HCT116 (cell line): ENCODE measurements at regions not wholly inside any gene's neighbourhood (a gene's known extent, or its start where the extent isn't known, plus 50 kb on each side); places are given as distances from the start of the nearest gene placed in this dataset.

Source experiments
- ATAC-seq: fragments of 200-7000 bp; cut with Tn5 transposase; 2 replicates; pipeline ENCODE4 v1.9.1; 2020; ENCODE audit warnings: mild to moderate bottlenecking, moderate library complexity
- BruUV-seq: library from RNA; stranded (reverse); fragments of 400-500 nt; replicated peaks from 2 replicates; lab custom pipeline; 2021; lab: Mats Ljungman, UMichigan
- CTCF ChIA-PET: fragments of 300-600 bp; sonication (Branson Sonifier 250); formaldehyde crosslinking; loops from one replicate; lab custom pipeline; 2021; ENCODE audit warnings: antibody characterized with exemption; lab: Charles Lee
- POLR2A ChIA-PET: fragments of 300-600, 350-600 bp; sonication (Branson Sonifier 250); formaldehyde crosslinking; loops from one replicate; lab custom pipeline; 2021; ENCODE audit warnings: antibody characterized with exemption; lab: Charles Lee
- RAD21 ChIA-PET, 2 experiments: fragments of 300-600 bp; sonication (Branson Sonifier 250); formaldehyde crosslinking; loops; one replicate each; lab custom pipeline; 2023; ENCODE audit warnings: low total read pairs in 2 of 2; ENCODE audit not compliant: uncharacterized antibody in 2 of 2, unreplicated experiment in 2 of 2, low non-redundant PET in 1 of 2; lab: Charles Lee
- DNase-seq: peaks from one replicate; pipeline ENCODE4 v3.0.0-alpha.2; 2010; ENCODE audit warnings: low read depth, low spot score
- H2AFZ ChIP-seq: fragments of 200-600 bp; shearing (Covaris generic), sonication (generic); 2 replicates; pipeline ENCODE4 v1.6.1; 2017; ENCODE audit warnings: low read depth, mixed run types, mixed read lengths, antibody characterized with exemption, low read length; ENCODE audit not compliant: poor library complexity, severe bottlenecking
- H3K27ac ChIP-seq: 2 replicates; pipeline ENCODE4 v1.5.1; 2012; ENCODE audit warnings: low read depth, low read length
- H3K27me3 ChIP-seq: fragments of 200-600 bp; sonication (generic); 2 replicates; pipeline ENCODE4 v1.6.1; 2016; ENCODE audit warnings: mixed run types, low read length, mixed read lengths; ENCODE audit not compliant: insufficient read depth
- H3K36me3 ChIP-seq, 2 experiments: fragments of 200-500 bp in 1 of 2; fragments of 200-600 bp in 1 of 2; sonication (Bioruptor generic) in 1 of 2; sonication (generic) in 1 of 2; 2 replicates each; pipeline versions ENCODE4 v1.5.1 to v1.6.1; 2014 to 2016; ENCODE audit warnings: low read length in 2 of 2, inconsistent platforms in 1 of 2, mixed read lengths in 1 of 2, mixed run types in 1 of 2; ENCODE audit not compliant: insufficient read depth in 2 of 2, control insufficient read depth in 1 of 2
- H3K4me1 ChIP-seq, 2 experiments: fragments of 200-600 bp in 1 of 2; sonication (generic) in 1 of 2; 2 replicates each; pipeline versions ENCODE4 v1.5.1 to v1.6.1; 2012 to 2017; ENCODE audit warnings: low read length in 2 of 2, inconsistent platforms in 1 of 2, mild to moderate bottlenecking in 1 of 2, mixed read lengths in 1 of 2, mixed run types in 1 of 2, moderate library complexity in 1 of 2; ENCODE audit not compliant: insufficient read depth in 2 of 2, control insufficient read depth in 1 of 2
- H3K4me2 ChIP-seq: fragments of 200-600 bp; sonication (generic); 2 replicates; pipeline ENCODE4 v1.6.1; 2017; ENCODE audit warnings: mixed run types, low read length, mixed read lengths
- H3K4me3 ChIP-seq, 2 experiments: fragments of 200-600 bp in 1 of 2; sonication (generic) in 1 of 2; replicated peaks in 1 of 2; 2 replicates each; pipeline ENCODE4 v1.5.1; 2011 to 2016; ENCODE audit warnings: low read length in 2 of 2, control low read depth in 1 of 2, low read depth in 1 of 2, mild to moderate bottlenecking in 1 of 2, mixed read lengths in 1 of 2, mixed run types in 1 of 2
- H3K79me2 ChIP-seq: fragments of 200-600 bp; sonication (generic); 2 replicates; pipeline ENCODE4 v1.6.1; 2017; ENCODE audit warnings: mild to moderate bottlenecking, mixed run types, low read length, moderate library complexity, mixed read lengths; ENCODE audit not compliant: insufficient read depth
- H3K9ac ChIP-seq: fragments of 200-600 bp; sonication (generic); 2 replicates; pipeline ENCODE4 v1.6.1; 2016; ENCODE audit warnings: low read length, mixed read lengths
- H3K9me2 ChIP-seq: fragments of 200-600 bp; sonication (generic), shearing (Covaris generic); 2 replicates; pipeline ENCODE4 v1.6.1; 2017; ENCODE audit warnings: mixed run types, mild to moderate bottlenecking, moderate library complexity; ENCODE audit not compliant: insufficient read depth
- H3K9me3 ChIP-seq, 2 experiments: fragments of 200-500 bp in 1 of 2; fragments of 200-600 bp in 1 of 2; sonication (Bioruptor generic) in 1 of 2; sonication (generic) in 1 of 2; 2 replicates each; pipeline ENCODE4 v1.6.1; 2014 to 2017; ENCODE audit warnings: low read length in 2 of 2, mixed read lengths in 2 of 2, inconsistent platforms in 1 of 2, low read depth in 1 of 2, mild to moderate bottlenecking in 1 of 2, mixed run types in 1 of 2, moderate library complexity in 1 of 2; ENCODE audit not compliant: control insufficient read depth in 1 of 2, insufficient read depth in 1 of 2
- H4K20me1 ChIP-seq: fragments of 200-600 bp; sonication (generic), shearing (Covaris generic); 2 replicates; pipeline ENCODE4 v1.6.1; 2017; ENCODE audit warnings: mixed run types, mild to moderate bottlenecking, moderate library complexity; ENCODE audit not compliant: insufficient read depth
- CBX3 ChIP-seq: IDR thresholded peaks from 2 replicates; pipeline ENCODE4 v1.6.1; 2012; ENCODE audit warnings: low read depth
- EGR1 ChIP-seq: IDR thresholded peaks from 2 replicates; pipeline ENCODE4 v1.6.1; 2012; ENCODE audit warnings: low read depth
- ELF1 ChIP-seq: IDR thresholded peaks from 2 replicates; pipeline ENCODE4 v1.6.1; 2012; ENCODE audit warnings: low read depth, borderline replicate concordance
- EZH2 ChIP-seq: fragments of 200-600 bp; sonication (generic); IDR thresholded peaks from 2 replicates; pipeline ENCODE4 v1.6.1; 2017; ENCODE audit warnings: antibody characterized with exemption, mixed run types
- EZH2phosphoT487 ChIP-seq: fragments of 200-600 bp; IDR thresholded peaks from 2 replicates; pipeline ENCODE4 v1.6.1; 2018; ENCODE audit warnings: antibody characterized with exemption, borderline replicate concordance
- FOSL1 ChIP-seq: IDR thresholded peaks from 2 replicates; pipeline ENCODE4 v1.6.1; 2012; ENCODE audit warnings: low read depth
- JUND ChIP-seq: IDR thresholded peaks from 2 replicates; pipeline ENCODE4 v1.6.1; 2012
- POLR2AphosphoS5 ChIP-seq: IDR thresholded peaks from 2 replicates; pipeline ENCODE4 v1.6.1; 2011; ENCODE audit warnings: mild to moderate bottlenecking, low read depth, low read length, moderate library complexity
- RAD21 ChIP-seq: IDR thresholded peaks from 2 replicates; pipeline ENCODE4 v1.6.1; 2012; ENCODE audit warnings: low read depth, mild to moderate bottlenecking
- SIN3A ChIP-seq: IDR thresholded peaks from 2 replicates; pipeline ENCODE4 v1.6.1; 2012; ENCODE audit warnings: low read depth
- SP1 ChIP-seq: IDR thresholded peaks from 2 replicates; pipeline ENCODE4 v1.6.1; 2012; ENCODE audit warnings: low read depth
- SRF ChIP-seq: IDR thresholded peaks from 2 replicates; pipeline ENCODE4 v1.6.1; 2012; ENCODE audit warnings: low read depth
- TCF7L2 ChIP-seq: IDR thresholded peaks from 2 replicates; pipeline ENCODE4 v1.7.0; 2011; ENCODE audit warnings: borderline replicate concordance, inconsistent platforms; ENCODE audit not compliant: insufficient read depth, insufficient read length; ENCODE audit errors: extremely low read depth
- YY1 ChIP-seq: IDR thresholded peaks from 2 replicates; pipeline ENCODE4 v1.6.1; 2011; ENCODE audit warnings: low read length, low read depth, moderate library complexity, mild to moderate bottlenecking; ENCODE audit not compliant: insufficient replicate concordance; ENCODE audit errors: extremely low read depth
- ZNF274 ChIP-seq: fragments of 200-500 bp; sonication (Bioruptor generic); IDR thresholded peaks from 2 replicates; pipeline ENCODE4 v1.6.1; 2014; ENCODE audit warnings: mild to moderate bottlenecking, low read depth, low read length, inconsistent platforms
- intact Hi-C: fragments of 100-400 bp; cut with micrococcal nuclease; formaldehyde crosslinking; loops from 2 replicates; pipeline ENCODE4 v1.10.0; 2022

- Histone ChIP-seq H3K79me2 (no peaks in the 10 kb centered on the region), H3K4me1 (no peaks in the 10 kb centered on the region), H3K27me3 (no peaks in the 10 kb centered on the region), H3K36me3 (no peaks in the 10 kb centered on the region), H3K9me2 (no peaks in the 10 kb centered on the region), H3K9me3 (no peaks in the 10 kb centered on the region), H2AFZ (no peak overlapping the region), H4K20me1 (no peaks in the 10 kb centered on the region), H3K9ac (no peak overlapping the region), H3K4me2 (no peak overlapping the region), H3K4me3 (no peak overlapping the region), H3K27ac (no peak overlapping the region)
- CTCF ChIA-PET, result no interaction called here
- ATAC-seq, result no peak
- RAD21 ChIA-PET, result no interaction called here
- no TSS peak for BruUV-seq
- intact Hi-C loops, result loop anchor here (10.0 kb wide), 1 partner anchor 49 kb away; no protein-coding TSS in a partner anchor
- no peak for DNase-seq
- POLR2A ChIA-PET, result no interaction called here
- TF ChIP-seq CBX3 (no peak), EGR1 (no peak), YY1 (no peak), FOSL1 (no peak), SRF (no peak), POLR2AphosphoS5 (no peak), SIN3A (no peak), ZNF274 (no peak), ELF1 (no peak), EZH2phosphoT487 (no peak), TCF7L2 (no peak), SP1 (no peak), EZH2 (no peak)
Measured at GRCh38 chr18:28666216-28666615, 489.3 kb upstream of the CDH2 start.

GRCh38 chr18:28657961-28658360, 481.0 kb upstream of the CDH2 start:
- ChIA-PET POLR2A (no interaction called here), RAD21 (no interaction called here), CTCF (no interaction called here)
- no peaks in the 10 kb centered on the region for H3K79me2 ChIP-seq
- no peak overlapping the region for H3K4me2 ChIP-seq
- no peaks in the 10 kb centered on the region for H3K36me3 ChIP-seq
- no peak for TF ChIP-seq TCF7L2
- TF ChIP-seq JUND, result no peak
- no peak for TF ChIP-seq YY1
- TF ChIP-seq ELF1, result no peak
- TF ChIP-seq RAD21, result no peak
- no peak for TF ChIP-seq SIN3A
- TF ChIP-seq EZH2, result no peak
- DNase-seq (no peak), ATAC-seq (no peak)
- no peak overlapping the region for H2AFZ ChIP-seq
- no peak overlapping the region for H3K4me3 ChIP-seq
- no peaks in the 10 kb centered on the region for H3K9me2 ChIP-seq
- H3K27me3 ChIP-seq, result no peaks in the 10 kb centered on the region
- no peak overlapping the region for H3K27ac ChIP-seq
- H3K4me1 ChIP-seq, result no peaks in the 10 kb centered on the region
- H3K9me3 ChIP-seq, result no peaks in the 10 kb centered on the region
- BruUV-seq, result no TSS peak
- no peaks in the 10 kb centered on the region for H4K20me1 ChIP-seq
- intact Hi-C loops, result no loop called here
- no peak overlapping the region for H3K9ac ChIP-seq
